ENCODE measurements at regions not wholly inside any gene's neighbourhood (a gene's known extent, or its start where the extent isn't known, plus 50 kb on each side); places are given as distances from the start of the nearest gene placed in this dataset.

DNA sequence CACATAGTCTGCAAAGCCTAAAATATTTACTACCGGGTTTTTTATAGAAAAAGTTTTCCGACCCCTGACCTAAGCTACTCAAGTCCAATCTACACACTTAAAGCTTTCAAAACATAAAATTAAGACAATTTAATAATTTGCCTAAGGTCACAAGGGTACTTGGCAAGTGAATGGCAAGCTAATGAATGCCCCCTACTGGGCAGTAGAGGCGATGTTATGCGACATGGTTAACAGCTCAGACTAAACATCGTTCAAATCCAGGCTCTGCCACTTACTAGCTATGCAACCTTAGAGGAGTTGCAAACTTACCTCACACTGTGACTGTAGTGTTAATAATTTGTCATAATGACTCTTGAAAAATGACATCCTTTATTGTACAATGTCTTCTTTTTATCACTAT lies 317.2 kb upstream of the NFIA start:
- intact Hi-C loops (cut with DNase I) = loop anchor here (10.0 kb wide), 1 partner anchor 790 kb away; no protein-coding TSS in a partner anchor
- H3K4me3 ChIP-seq = no peak overlapping the region
- peak in 2 of 3 experiments; percentile 38 to 49 for TF ChIP-seq CTCF (IDR thresholded peaks at IDR 0.05)
- no peaks in the 10 kb centered on the region for H3K36me3 ChIP-seq
- no peak overlapping the region for H3K27ac ChIP-seq
- H3K4me1 ChIP-seq = no peaks in the 10 kb centered on the region
- no peak for DNase-seq (ENCODE audit: low spot score in 2 of 2)
- no peaks in the 10 kb centered on the region for H3K9me3 ChIP-seq
- H3K27me3 ChIP-seq = no peaks in the 10 kb centered on the region

- no peak for TF ChIP-seq CTCF (IDR thresholded peaks at IDR 0.05)
- H3K4me3 ChIP-seq = no peak overlapping the region
- no peak for DNase-seq (ENCODE audit: low spot score in 2 of 2)
- H3K4me1 ChIP-seq = no peaks in the 10 kb centered on the region
- H3K27ac ChIP-seq = no peak overlapping the region
- no peaks in the 10 kb centered on the region for H3K36me3 ChIP-seq
- no peaks in the 10 kb centered on the region for H3K9me3 ChIP-seq
- intact Hi-C loops (cut with DNase I) = loop anchor here (5.0 to 10.0 kb wide), 2 partner anchors 482 to 790 kb away; no protein-coding TSS in a partner anchor
- no peaks in the 10 kb centered on the region for H3K27me3 ChIP-seq
Measured at GRCh38 chr1:60764489-60764888, 317.9 kb upstream of the NFIA start.

GRCh38 chr1:60763741-60764140 lies 318.6 kb upstream of the NFIA start:
- no peaks in the 10 kb centered on the region for H3K36me3 ChIP-seq
- no peaks in the 10 kb centered on the region for H3K4me1 ChIP-seq
- no peaks in the 10 kb centered on the region for H3K9me3 ChIP-seq
- H3K27me3 ChIP-seq = no peaks in the 10 kb centered on the region
- no peak for TF ChIP-seq CTCF (IDR thresholded peaks at IDR 0.05)
- no peak overlapping the region for H3K4me3 ChIP-seq
- H3K27ac ChIP-seq = no peak overlapping the region
- intact Hi-C loops (cut with DNase I) = loop anchor here (5.0 to 10.0 kb wide), 2 partner anchors 481 to 789 kb away; no protein-coding TSS in a partner anchor
- no peak for DNase-seq (ENCODE audit: low spot score in 2 of 2)

GRCh38 chr1:60762911-60763310 lies 319.4 kb upstream of the NFIA start:
- H3K27ac ChIP-seq = no peak overlapping the region
- no peaks in the 10 kb centered on the region for H3K36me3 ChIP-seq
- no peak overlapping the region for H3K4me3 ChIP-seq
- intact Hi-C loops (cut with DNase I) = loop anchor here (5.0 to 10.0 kb wide), 2 partner anchors 481 to 788 kb away; no protein-coding TSS in a partner anchor
- H3K4me1 ChIP-seq = no peaks in the 10 kb centered on the region
- no peak for TF ChIP-seq CTCF (IDR thresholded peaks at IDR 0.05)
- no peaks in the 10 kb centered on the region for H3K27me3 ChIP-seq
- no peak for DNase-seq (ENCODE audit: low spot score in 2 of 2)
- no peaks in the 10 kb centered on the region for H3K9me3 ChIP-seq

- intact Hi-C loops (cut with DNase I) = loop anchor here (5.0 to 10.0 kb wide), 2 partner anchors 480 to 787 kb away; no protein-coding TSS in a partner anchor
- no peak overlapping the region for H3K27ac ChIP-seq
- H3K4me1 ChIP-seq = no peaks in the 10 kb centered on the region
- H3K36me3 ChIP-seq = no peaks in the 10 kb centered on the region
- H3K27me3 ChIP-seq = no peaks in the 10 kb centered on the region
- TF ChIP-seq CTCF (IDR thresholded peaks at IDR 0.05) = no peak
- H3K9me3 ChIP-seq = no peaks in the 10 kb centered on the region
- no peak overlapping the region for H3K4me3 ChIP-seq
- DNase-seq (ENCODE audit: low spot score in 2 of 2) = no peak
Measured at GRCh38 chr1:60762176-60762575, 320.2 kb upstream of the NFIA start.

GRCh38 chr1:60759291-60759690 lies 323.1 kb upstream of the NFIA start:
- no peak for DNase-seq (ENCODE audit: low spot score in 2 of 2)
- Histone ChIP-seq H3K27ac (no peak overlapping the region), H3K27me3 (no peaks in the 10 kb centered on the region), H3K36me3 (no peaks in the 10 kb centered on the region), H3K4me3 (no peak overlapping the region), H3K9me3 (no peaks in the 10 kb centered on the region), H3K4me1 (no peaks in the 10 kb centered on the region)
- intact Hi-C loops (cut with DNase I) = no loop called here
- no peak for TF ChIP-seq CTCF (IDR thresholded peaks at IDR 0.05)
